ENCODE measurements at regions not wholly inside any gene's neighbourhood (a gene's known extent, or its start where the extent isn't known, plus 50 kb on each side); places are given as distances from the start of the nearest gene placed in this dataset.

DNA sequence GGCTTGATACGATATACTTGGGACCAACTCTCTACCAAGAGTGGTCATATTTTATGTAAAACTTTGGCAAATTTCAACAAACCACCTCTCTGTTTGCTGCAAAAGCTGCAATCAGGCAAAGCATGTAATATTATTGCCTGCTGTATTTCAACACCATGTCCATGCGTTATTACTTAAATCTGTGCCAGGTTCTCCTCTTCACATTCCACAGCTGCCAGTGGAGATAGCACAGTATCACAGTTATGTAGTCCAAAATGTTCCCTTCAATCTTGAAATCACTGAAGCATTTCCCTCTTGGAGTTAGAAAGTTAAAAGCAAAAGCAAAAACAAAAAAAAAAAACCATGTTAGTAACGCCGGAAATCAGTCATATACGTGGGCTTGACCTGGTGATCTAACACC lies 396.7 kb upstream of the MAGEC2 start:
- Histone ChIP-seq H3K9me3 (no peaks in the 10 kb centered on the region), H3K36me3 (no peaks in the 10 kb centered on the region), H3K27me3 (no peaks in the 10 kb centered on the region), H3K4me1 (no peaks in the 10 kb centered on the region), H3K4me3 (no peak overlapping the region), H3K27ac (no peak overlapping the region)
- intact Hi-C loops (cut with DNase I; ENCODE audit: low total_unique reads): no loop called here
- DNase-seq: no peak
- TF ChIP-seq, protein P1, sequence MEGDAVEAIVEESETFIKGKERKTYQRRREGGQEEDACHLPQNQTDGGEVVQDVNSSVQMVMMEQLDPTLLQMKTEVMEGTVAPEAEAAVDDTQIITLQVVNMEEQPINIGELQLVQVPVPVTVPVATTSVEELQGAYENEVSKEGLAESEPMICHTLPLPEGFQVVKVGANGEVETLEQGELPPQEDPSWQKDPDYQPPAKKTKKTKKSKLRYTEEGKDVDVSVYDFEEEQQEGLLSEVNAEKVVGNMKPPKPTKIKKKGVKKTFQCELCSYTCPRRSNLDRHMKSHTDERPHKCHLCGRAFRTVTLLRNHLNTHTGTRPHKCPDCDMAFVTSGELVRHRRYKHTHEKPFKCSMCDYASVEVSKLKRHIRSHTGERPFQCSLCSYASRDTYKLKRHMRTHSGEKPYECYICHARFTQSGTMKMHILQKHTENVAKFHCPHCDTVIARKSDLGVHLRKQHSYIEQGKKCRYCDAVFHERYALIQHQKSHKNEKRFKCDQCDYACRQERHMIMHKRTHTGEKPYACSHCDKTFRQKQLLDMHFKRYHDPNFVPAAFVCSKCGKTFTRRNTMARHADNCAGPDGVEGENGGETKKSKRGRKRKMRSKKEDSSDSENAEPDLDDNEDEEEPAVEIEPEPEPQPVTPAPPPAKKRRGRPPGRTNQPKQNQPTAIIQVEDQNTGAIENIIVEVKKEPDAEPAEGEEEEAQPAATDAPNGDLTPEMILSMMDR (IDR thresholded peaks at IDR 0.05): no peak

DNA sequence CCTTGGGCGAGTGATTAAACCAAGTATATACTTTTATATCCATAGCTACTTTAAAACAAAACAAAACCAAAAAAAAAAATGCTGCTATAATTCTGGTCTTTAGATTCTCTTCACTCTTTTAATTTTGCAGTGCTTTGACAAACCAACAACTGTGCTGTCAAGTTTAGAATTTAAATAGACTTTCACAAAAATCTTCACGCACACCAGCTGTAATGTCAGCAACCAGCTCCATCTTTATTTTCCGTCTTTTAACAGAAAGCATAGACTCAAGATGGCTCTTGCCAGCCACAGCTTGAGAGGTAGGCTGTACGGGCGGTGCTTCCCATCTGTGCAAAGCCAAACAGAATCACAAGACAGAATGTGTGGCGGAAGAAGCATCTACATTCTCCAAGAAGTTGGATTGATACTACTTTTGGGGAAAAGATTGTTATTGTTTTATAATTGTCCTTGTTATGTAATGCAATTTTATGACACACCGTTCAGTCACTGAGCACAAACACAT lies 388.3 kb upstream of the MAGEC2 start:
- H3K27ac ChIP-seq: no peak overlapping the region
- no peaks in the 10 kb centered on the region for H3K36me3 ChIP-seq
- intact Hi-C loops (cut with DNase I; ENCODE audit: low total_unique reads): no loop called here
- TF ChIP-seq, protein P1 (IDR thresholded peaks at IDR 0.05): no peak
- no peaks in the 10 kb centered on the region for H3K9me3 ChIP-seq
- H3K27me3 ChIP-seq: no peaks in the 10 kb centered on the region
- H3K4me3 ChIP-seq: no peak overlapping the region
- no peak for DNase-seq
- no peaks in the 10 kb centered on the region for H3K4me1 ChIP-seq

DNA sequence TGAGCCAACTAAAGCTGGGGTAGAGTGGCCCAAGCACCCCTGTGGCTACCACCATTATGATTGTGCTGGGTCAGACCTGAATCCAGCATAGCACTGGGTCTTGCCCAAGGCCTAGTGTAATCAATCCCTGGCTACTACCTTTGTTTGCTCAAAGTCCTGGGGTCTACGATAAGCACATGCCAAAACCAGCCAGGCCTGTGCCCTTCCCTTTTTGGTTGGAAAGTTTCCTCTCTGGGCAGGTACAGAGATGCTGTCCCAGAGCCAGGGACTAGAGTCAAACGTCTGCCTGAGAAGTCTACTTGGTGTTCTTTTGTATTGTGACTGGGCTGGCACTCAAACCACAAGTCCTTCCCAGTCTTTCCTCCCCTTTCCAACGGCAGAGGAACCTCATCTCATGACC lies 371.5 kb upstream of the MAGEC2 start:
- TF ChIP-seq, protein P1 (IDR thresholded peaks at IDR 0.05): no peak
- H3K27me3 ChIP-seq: no peaks in the 10 kb centered on the region
- H3K36me3 ChIP-seq: no peaks in the 10 kb centered on the region

DNA sequence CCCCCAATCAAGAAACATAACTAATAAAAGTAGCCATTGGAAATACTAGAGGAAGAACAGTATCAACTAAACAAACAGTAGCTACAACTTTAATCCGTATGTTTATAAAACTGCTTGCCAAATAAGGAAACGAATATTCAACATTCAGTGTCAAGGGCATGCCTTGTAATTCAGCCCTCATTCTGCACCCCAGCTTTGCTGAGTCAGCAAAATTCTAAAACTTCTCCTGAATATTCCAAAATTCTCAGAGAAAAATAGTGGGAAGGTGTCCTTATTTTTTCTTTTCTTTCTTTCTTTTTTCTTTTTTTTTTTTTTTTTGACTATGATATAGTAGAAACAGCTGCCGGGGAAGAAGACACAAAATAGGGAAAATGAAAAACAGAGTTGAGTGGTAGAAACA lies 344.8 kb upstream of the MAGEC2 start:
- intact Hi-C loops (cut with DNase I; ENCODE audit: low total_unique reads): no loop called here
- TF ChIP-seq, protein P1 (IDR thresholded peaks at IDR 0.05): no peak
- no peak for DNase-seq
- Histone ChIP-seq H3K4me3 (no peak overlapping the region), H3K27me3 (no peaks in the 10 kb centered on the region), H3K4me1 (no peaks in the 10 kb centered on the region), H3K27ac (no peak overlapping the region), H3K9me3 (no peaks in the 10 kb centered on the region), H3K36me3 (no peaks in the 10 kb centered on the region)

More for the DNA sequence above, 371.5 kb upstream of the MAGEC2 start:
- Histone ChIP-seq H3K27ac (no peak overlapping the region), H3K9me3 (peaks cover 0 to 4% (median 0%) of the 10 kb centered on the region in 3 donors), H3K4me1 (no peaks in the 10 kb centered on the region), H3K4me3 (no peak overlapping the region)
- DNase-seq: no peak
- intact Hi-C loops (cut with DNase I; ENCODE audit: low total_unique reads): no loop called here

DNA sequence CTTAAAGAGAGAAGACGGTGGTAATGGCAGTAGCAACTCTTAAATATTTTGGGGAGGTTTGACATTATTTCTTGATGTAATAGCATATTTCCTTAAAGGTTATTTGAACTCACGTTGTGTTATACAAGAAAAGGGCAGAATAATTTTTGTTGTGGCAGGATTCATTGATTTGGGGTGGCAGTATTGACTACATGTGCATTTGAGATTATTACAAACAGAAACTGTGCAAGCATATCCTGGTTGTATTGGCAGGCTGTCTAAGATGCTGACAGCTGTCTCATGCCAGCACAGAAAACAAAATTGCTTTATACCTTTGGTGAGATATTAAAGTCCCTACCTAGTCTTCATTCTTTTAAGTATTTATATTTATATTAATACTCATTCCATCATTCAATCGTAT lies 300.7 kb upstream of the MAGEC2 start:
- intact Hi-C loops (cut with DNase I; ENCODE audit: low total_unique reads): no loop called here
- Histone ChIP-seq H3K36me3 (no peaks in the 10 kb centered on the region), H3K27me3 (no peaks in the 10 kb centered on the region), H3K4me3 (no peak overlapping the region), H3K9me3 (no peaks in the 10 kb centered on the region), H3K27ac (no peak overlapping the region), H3K4me1 (no peaks in the 10 kb centered on the region)
- TF ChIP-seq, protein P1 (IDR thresholded peaks at IDR 0.05): no peak
- DNase-seq: no peak
